Suprapubic skin (tissue), 3 donors: ENCODE measurements at regions not wholly inside any gene's neighbourhood (a gene's known extent, or its start where the extent isn't known, plus 50 kb on each side); places are given as distances from the start of the nearest gene placed in this dataset.

Experiments used
- POLR2A ChIP-seq, 2 donors: fragments of 450-650 bp; IDR thresholded peaks; one replicate each; pipeline ENCODE4 v1.6.1; 2017; ENCODE audit warnings: antibody characterized with exemption in 2 of 2, mild to moderate bottlenecking in 2 of 2, moderate library complexity in 2 of 2
- TF ChIP-seq, protein P1 (sequence below), 2 donors: fragments of 200-600 bp in 1 of 2; fragments of 450-650 bp in 1 of 2; sonication (generic) in 1 of 2; IDR thresholded peaks; one replicate each; pipeline ENCODE4 v1.5.1; 2016 to 2019; ENCODE audit warnings: antibody characterized with exemption in 2 of 2, mild to moderate bottlenecking in 1 of 2, moderate library complexity in 1 of 2

DNA sequence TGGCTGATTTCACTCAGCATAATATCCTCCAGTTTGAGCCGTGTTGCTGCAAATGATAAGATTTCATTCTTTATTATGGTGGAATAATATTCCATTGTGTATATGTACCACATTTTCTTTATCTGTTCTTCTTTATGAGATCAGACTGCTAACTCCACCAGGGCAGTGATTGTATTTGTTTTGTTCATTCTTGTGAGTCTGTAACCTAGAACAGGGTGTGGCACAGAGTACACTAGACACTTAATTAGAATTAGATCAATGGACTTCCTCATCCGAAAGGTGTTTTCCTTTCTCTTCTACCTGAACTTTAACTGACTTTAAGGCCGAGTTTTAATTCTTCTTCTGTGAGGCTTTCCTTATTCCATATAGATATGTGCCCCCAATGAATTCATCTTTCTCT is 551.0 kb downstream of the SNAPC1 start:
- TF ChIP-seq, protein P1, sequence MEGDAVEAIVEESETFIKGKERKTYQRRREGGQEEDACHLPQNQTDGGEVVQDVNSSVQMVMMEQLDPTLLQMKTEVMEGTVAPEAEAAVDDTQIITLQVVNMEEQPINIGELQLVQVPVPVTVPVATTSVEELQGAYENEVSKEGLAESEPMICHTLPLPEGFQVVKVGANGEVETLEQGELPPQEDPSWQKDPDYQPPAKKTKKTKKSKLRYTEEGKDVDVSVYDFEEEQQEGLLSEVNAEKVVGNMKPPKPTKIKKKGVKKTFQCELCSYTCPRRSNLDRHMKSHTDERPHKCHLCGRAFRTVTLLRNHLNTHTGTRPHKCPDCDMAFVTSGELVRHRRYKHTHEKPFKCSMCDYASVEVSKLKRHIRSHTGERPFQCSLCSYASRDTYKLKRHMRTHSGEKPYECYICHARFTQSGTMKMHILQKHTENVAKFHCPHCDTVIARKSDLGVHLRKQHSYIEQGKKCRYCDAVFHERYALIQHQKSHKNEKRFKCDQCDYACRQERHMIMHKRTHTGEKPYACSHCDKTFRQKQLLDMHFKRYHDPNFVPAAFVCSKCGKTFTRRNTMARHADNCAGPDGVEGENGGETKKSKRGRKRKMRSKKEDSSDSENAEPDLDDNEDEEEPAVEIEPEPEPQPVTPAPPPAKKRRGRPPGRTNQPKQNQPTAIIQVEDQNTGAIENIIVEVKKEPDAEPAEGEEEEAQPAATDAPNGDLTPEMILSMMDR (IDR thresholded peaks at IDR 0.05): no peak
- TF ChIP-seq POLR2A (IDR thresholded peaks at IDR 0.05): no peak
